ENCODE measurements at regions not wholly inside any gene's neighbourhood (a gene's known extent, or its start where the extent isn't known, plus 50 kb on each side); places are given as distances from the start of the nearest gene placed in this dataset.

GRCh38 chr13:97057176-97057575 is 62.9 kb upstream of the OXGR1 start:
- DNase-seq = no peak

GRCh38 chr13:97058391-97058790 is 64.1 kb upstream of the OXGR1 start:
- DNase-seq = no peak

DNA sequence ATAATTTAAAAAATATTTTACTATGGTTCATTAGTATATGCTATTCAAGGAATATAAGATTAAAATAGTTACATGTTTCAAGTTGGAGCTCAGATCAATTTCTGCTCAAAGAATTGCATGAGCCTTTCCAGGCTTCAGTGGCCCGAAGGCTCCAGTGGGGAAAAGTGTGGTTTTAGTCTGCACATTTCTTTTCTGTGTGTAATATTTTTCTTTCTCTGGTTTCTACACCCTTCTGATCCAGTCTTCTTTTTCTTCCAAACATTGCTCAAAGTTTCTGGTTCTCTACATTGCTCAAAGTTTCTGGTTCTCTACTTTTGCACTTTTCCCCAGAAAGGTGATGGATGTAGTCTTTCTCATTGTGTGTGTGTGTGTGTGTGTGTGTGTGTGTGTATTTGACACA is 64.7 kb upstream of the OXGR1 start:
- DNase-seq = no peak

DNA sequence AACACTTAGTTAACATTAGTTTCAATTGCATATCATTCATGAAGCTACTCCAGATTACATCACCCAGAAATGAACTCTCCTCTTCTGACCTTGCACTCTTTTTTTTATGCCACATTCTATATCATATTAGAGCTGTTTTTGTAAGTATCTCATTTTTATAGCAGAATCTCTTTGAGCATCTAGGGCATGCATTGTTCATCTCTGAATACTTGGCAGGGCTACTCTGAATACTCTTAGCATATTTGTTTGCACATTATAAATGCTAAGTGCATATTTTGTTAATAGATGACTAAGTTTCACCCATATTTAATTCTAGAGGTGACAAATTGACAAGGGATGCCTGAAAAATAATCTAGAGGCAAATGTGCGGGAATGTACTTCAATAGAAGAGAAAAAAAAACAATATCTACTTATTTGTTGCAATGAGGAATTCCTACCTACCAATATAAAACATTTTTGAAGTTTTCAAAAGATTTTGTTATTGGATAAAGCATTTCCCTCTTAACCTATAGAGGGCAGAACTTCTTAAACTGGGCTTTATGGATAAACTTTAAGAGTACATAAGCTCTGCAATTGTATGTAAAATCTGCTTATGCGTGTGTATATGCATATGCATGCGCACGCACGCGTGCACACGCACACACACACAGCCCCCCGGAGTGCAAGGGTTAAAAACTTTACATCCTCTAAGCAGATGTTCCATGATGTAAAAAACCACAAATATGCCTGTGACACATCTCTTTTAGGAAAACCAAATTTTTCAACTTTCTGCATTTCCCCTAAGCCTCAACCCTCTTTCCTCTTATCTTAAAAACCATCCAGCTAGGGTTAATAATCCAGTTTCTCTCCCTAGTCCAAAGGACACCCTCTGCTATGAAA is 73.0 kb upstream of the OXGR1 start:
- no peak for DNase-seq

DNA sequence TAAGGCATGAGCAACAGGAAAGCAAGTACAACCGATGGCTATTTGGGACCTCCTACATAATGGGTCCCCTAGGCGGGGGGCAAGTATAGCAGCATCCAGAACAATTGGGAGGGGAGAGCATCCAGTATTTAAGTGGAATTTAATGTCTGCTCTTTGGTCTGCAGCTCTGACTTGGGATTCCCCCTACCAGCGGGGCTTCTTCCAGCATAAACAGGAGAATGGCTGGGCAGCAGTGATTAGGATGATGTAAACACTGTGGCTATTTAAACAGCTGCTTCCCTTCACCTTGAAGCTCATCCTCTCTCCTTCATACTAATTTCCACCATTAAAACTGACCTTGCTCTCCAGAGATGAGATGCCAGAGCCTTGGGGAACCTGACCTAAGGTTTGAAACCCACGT is 73.9 kb upstream of the OXGR1 start:
- no peak for DNase-seq

DNA sequence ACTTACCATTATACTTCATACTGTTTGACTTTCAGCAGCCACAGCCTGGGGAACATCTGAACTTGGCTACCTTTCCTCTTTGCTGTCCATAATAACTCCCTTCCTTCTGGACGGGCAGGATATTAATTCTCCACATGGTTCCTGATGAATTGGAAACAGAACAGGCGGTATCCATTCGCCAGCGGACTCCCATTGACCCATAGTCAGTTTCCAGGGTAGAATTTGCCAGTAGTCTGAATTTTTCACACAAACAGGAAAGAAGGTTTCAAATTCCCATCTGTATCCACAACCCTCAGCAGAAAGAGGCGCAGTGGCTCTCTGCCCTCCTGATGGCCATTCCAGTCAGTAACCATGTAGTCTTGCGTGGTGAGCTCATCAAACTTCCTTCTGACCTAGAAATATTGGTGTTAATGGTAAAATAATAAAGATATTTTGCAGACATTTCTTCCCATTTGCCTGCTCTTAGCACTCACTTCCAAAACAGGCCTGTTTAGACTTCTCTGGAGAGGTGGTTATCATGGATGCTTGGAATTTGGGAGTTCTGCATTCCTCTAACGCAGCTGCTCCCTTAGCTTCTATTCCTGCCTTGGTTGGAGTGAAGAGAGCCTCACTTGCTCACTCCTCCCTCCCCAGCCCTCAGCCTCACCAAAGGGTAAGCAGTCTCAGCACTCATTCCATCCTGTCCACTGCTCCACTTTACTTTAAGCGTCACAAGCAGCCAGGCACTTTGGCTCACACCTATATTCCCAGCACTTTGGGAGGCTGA is 75.0 kb upstream of the OXGR1 start:
- DNase-seq = no peak

DNA sequence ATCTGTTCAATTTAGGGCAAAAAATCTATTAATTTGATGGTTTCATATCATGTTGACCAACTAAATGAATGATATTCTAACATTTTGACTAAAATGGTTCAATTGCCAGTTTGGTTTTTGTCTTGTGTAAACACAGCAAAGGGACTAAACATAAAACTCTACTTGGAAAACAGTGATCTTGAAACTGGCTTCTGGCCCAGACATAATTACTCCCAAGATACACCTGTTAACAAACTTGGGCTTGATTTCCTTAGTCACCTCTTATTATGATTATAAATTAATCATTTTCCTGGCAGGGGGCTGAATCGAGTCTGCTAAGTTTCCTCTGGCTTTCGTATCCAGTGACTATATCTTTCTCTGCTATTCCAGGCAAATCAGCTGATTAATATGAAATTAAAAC is 78.0 kb upstream of the OXGR1 start:
- no peak for DNase-seq

GRCh38 chr13:97074618-97075017 is 80.3 kb upstream of the OXGR1 start:
- no peak for DNase-seq

DNA sequence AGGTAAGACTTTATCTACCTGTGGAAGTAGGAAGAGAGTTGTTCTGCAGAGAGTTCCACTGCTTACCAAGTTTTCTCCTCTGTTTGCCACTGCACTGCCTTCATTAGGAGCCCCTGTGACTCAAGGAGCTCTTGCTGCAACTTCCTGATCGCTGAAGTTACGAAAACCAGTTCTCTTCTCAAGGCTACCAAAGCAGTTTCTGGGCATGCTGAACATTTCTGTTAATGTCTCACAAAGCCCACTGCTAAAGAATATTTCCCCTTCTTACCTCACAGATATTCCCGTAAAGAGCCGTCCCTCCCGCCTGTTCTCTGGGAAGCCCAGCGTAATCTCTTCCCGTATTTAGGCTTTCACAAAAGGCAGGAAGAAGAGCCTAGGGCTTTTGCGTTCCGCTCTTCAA is 82.6 kb upstream of the OXGR1 start:
- DNase-seq = no peak

- no peak for DNase-seq
These were observed 83.1 kb upstream of the OXGR1 start for GRCh38 chr13:97077341-97077740.

GRCh38 chr13:97079726-97080125 is 85.5 kb upstream of the OXGR1 start:
- DNase-seq = no peak

DNA sequence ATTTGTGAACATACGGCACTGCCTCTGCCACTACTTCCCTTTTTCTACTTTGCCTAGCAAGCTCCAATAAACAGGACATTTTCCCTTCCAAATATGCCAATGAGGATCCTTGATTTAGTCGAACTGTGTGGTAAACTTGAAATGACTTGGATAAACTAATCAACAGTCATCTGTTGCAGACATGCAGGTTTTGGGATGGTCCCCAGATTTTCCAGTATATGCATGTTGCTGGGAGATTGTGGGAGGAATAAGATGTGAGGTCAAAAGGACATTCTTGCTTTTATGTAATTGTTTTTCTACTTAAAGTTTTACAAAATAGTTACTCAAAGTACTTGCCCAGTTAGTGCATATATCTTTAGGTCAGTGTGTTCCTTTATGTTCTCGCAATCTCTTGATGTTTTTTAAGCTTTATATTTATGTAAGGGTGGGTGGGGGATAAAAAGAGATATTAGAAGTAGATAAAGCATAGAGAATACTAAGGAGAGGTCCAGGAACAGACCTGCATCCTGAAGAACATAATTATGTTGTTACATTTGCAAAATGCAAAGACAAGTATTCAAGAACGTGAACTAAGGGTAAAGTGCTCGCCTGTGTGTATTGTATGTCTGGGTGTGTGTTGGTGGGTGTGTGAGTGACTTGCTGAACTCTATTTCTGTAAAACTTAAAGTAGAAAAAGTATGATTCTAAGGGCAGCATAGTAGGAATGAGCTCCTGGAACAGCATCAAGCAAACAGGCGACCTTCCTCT is 88.4 kb upstream of the OXGR1 start:
- no peak for DNase-seq

GRCh38 chr13:97091196-97091595 is 96.9 kb upstream of the OXGR1 start:
- DNase-seq = no peak

DNA sequence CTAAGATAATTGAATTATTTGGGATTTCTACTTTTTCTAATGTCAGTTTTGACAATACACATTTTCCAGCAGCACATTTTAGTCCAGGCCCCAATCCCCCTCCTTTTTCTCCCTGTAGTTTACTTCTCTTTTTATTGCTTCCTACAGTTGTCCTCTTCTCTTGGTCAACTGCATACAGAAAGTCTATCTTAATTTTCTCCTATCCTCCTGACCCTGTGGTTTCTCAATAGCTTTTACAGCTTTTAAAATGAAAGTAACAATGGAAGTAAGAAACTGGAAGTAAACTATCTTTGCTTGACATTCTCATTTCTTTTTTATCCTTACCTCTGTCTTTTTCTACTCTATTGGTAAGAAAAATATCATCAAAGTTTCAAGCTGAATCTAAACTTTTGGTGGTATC is 106.5 kb upstream of the OXGR1 start:
- DNase-seq = no peak

- no peak for DNase-seq
These were observed 107.8 kb upstream of the OXGR1 start for GRCh38 chr13:97101912-97102708.

DNA sequence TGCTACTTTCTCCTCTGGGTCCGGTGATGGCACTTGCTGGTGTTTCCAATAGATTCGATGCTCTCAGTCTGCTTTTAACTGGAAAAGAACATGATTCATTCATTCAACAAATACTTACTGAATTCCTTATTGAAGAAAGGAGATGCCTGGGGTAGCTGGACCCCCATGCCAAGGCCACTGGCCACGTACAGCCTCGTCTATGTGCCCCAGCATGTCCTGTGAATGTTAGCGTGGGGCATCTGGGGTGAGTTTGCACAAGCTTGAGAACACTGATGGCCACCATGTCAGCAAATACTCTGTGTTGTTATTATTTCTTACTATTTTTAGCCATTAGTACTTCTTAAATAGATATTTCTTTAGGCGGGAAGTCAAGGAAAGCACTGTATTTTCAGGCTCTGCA is 112.0 kb upstream of the OXGR1 start:
- DNase-seq = no peak

- DNase-seq = no peak
These were observed 113.7 kb upstream of the OXGR1 start for GRCh38 chr13:97107815-97108529.

- no peak for DNase-seq
These were observed 113.6 kb upstream of the MBNL2 start for GRCh38 chr13:97108530-97108900.

DNA sequence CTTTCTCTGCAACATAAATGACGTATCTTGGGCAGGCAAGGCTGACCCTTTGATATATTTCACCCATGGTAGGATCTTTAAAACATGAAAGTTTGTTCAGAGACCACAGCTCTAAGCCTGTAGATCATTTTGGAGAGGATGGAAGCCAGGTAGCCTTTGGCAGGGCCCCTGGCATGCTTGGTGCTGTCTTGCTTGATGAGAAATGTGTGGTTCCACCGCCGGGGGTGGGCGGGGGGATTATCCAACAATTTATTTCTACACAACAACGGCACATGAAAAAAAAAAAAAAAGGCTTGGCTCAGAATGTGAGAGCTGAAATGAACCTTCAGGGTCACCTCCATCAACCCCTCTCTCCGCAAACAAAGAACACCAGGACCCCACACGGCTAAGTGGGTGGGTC is 112.9 kb upstream of the MBNL2 start:
- no peak for DNase-seq

GRCh38 chr13:97109841-97110492 is 112.2 kb upstream of the MBNL2 start:
- DNase-seq = peak; percentile 86

- DNase-seq = no peak
These were observed 111.2 kb upstream of the MBNL2 start for GRCh38 chr13:97110936-97111335.

DNA sequence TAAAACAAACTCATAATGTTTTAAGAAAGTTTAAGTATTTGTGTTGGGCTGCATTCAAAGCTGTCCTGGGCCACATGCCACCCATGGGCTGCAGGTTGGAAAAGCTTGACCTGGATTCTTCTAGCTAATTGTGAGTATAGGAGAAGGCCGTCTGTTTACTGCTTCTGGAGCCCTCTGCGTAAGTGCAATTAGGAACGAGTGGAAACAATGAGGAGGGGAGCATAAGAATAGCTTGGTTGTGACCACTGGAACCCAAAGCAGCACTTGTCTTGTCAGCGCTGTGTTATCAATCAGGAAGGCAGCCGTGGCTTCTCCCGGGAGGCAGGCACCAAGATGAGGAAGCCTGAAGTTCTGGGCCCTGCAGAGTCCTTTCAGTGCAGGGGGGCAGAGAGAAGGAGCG is 110.4 kb upstream of the MBNL2 start:
- DNase-seq = no peak

Data from NCI-H774 (cell line).